Left lung (tissue), 4 donors: ENCODE measurements at regions not wholly inside any gene's neighbourhood (a gene's known extent, or its start where the extent isn't known, plus 50 kb on each side); places are given as distances from the start of the nearest gene placed in this dataset.
"Not testable (repeated sequence)": the region's sequence is repeated elsewhere in the genome, so short reads cannot be mapped to it uniquely, and the experiment has no call there.

Experiments used
- ATAC-seq: fragments of 200-7000 bp; cut with Tn5 transposase; one replicate; pipeline ENCODE4 v1.9.1; 2020; ENCODE audit warnings: moderate library complexity
- DNase-seq, 4 donors: peaks; one replicate each; pipeline ENCODE4 v3.0.0-alpha.2; 2013 to 2020
- H3K27ac ChIP-seq, 2 donors: fragments of 200-600 bp; sonication (generic) in 1 of 2; one replicate each; pipeline versions ENCODE4 v1.5.0 to v1.8.0; 2020 to 2021
- H3K27me3 ChIP-seq, 2 donors: fragments of 200-600 bp; sonication (generic) in 1 of 2; one replicate each; pipeline versions ENCODE4 v1.5.0 to v1.8.0; 2020 to 2021
- H3K36me3 ChIP-seq, 2 donors: fragments of 200-600 bp; sonication (generic) in 1 of 2; one replicate each; pipeline versions ENCODE4 v1.5.0 to v1.8.0; 2020 to 2021
- H3K4me1 ChIP-seq, 2 donors: fragments of 200-600 bp; one replicate each; pipeline ENCODE4 v1.8.0; 2021
- H3K4me3 ChIP-seq, 2 donors: fragments of 200-600 bp; sonication (generic) in 1 of 2; one replicate each; pipeline versions ENCODE4 v1.5.0 to v1.8.0; 2020 to 2021; ENCODE audit warnings: mild to moderate bottlenecking in 1 of 2
- H3K9me3 ChIP-seq, 2 donors: fragments of 200-600 bp; sonication (generic) in 1 of 2; one replicate each; pipeline versions ENCODE4 v1.5.0 to v1.8.0; 2020 to 2021
- CTCF ChIP-seq, 2 donors: fragments of 200-600 bp; sonication (generic) in 1 of 2; IDR thresholded peaks; one replicate each; pipeline versions ENCODE4 v1.5.0 to v1.8.0; 2021; ENCODE audit warnings: antibody characterized with exemption in 2 of 2
- intact Hi-C, 2 donors: fragments of 100-400 bp; cut with DNase I; formaldehyde crosslinking; loops; one replicate each; pipeline versions ENCODE4 v1.11.2 to v1.14.2; 2022
- donor health status: DM: no; HTN: yes; CAD: no.
- donor health status: DM: no; HTN: no; CAD: no.

GRCh38 chr1:143717434-143717833, 254.4 kb downstream of the FAM72C start:
- H3K4me1 ChIP-seq = no peaks in the 10 kb centered on the region
- no peaks in the 10 kb centered on the region for H3K9me3 ChIP-seq
- no peak overlapping the region for H3K4me3 ChIP-seq
- ATAC-seq (no peak), DNase-seq (no peak)
- no peak overlapping the region for H3K27ac ChIP-seq
- no peak for TF ChIP-seq CTCF (IDR thresholded peaks at IDR 0.05)
- peaks cover 9 to 48% of the 10 kb centered on the region in 2 donors for H3K27me3 ChIP-seq
- intact Hi-C loops = no loop called here
- H3K36me3 ChIP-seq = no peaks in the 10 kb centered on the region

- H3K27me3 ChIP-seq = peaks cover 7 to 29% of the 10 kb centered on the region in 2 donors
- H3K27ac ChIP-seq, H3K4me3 ChIP-seq, intact Hi-C loops, H3K4me1 ChIP-seq, ATAC-seq, H3K36me3 ChIP-seq, DNase-seq, H3K9me3 ChIP-seq: not testable (repeated sequence)
Measured at GRCh38 chr1:143714913-143715312, 256.9 kb downstream of the FAM72C start.

- H3K27ac ChIP-seq, H3K4me1 ChIP-seq, H3K4me3 ChIP-seq, H3K9me3 ChIP-seq, DNase-seq, H3K36me3 ChIP-seq, H3K27me3 ChIP-seq, intact Hi-C loops: not testable (repeated sequence)
- ATAC-seq = peak; percentile 63
- TF ChIP-seq CTCF (IDR thresholded peaks at IDR 0.05) = peak in 1 of 2 donors; percentile 24
Measured at GRCh38 chr1:143709606-143710259, 262.1 kb downstream of the FAM72C start.

- DNase-seq, H3K27ac ChIP-seq, H3K9me3 ChIP-seq, H3K4me3 ChIP-seq, intact Hi-C loops, H3K4me1 ChIP-seq, ATAC-seq, H3K36me3 ChIP-seq: not testable (repeated sequence)
- H3K27me3 ChIP-seq = peaks cover 33 to 36% of the 10 kb centered on the region in 2 donors
Measured at GRCh38 chr1:143702739-143703138, 269.0 kb downstream of the FAM72C start.

GRCh38 chr1:143699731-143700130, 272.1 kb downstream of the FAM72C start:
- H3K4me1 ChIP-seq = no peaks in the 10 kb centered on the region
- H3K27ac ChIP-seq = no peak overlapping the region
- peaks cover 49 to 60% of the 10 kb centered on the region in 2 donors for H3K27me3 ChIP-seq
- no peaks in the 10 kb centered on the region for H3K36me3 ChIP-seq
- TF ChIP-seq CTCF (IDR thresholded peaks at IDR 0.05) = no peak
- no peak for DNase-seq
- no peak for ATAC-seq
- intact Hi-C loops = no loop called here
- H3K4me3 ChIP-seq = no peak overlapping the region
- no peaks in the 10 kb centered on the region for H3K9me3 ChIP-seq

- no peak overlapping the region for H3K27ac ChIP-seq
- H3K4me3 ChIP-seq = no peak overlapping the region
- TF ChIP-seq CTCF (IDR thresholded peaks at IDR 0.05) = no peak
- H3K9me3 ChIP-seq = no peaks in the 10 kb centered on the region
- no peak for ATAC-seq
- no peak for DNase-seq
- intact Hi-C loops = no loop called here
- no peaks in the 10 kb centered on the region for H3K4me1 ChIP-seq
- H3K27me3 ChIP-seq = peaks cover 55 to 65% of the 10 kb centered on the region in 2 donors
- no peaks in the 10 kb centered on the region for H3K36me3 ChIP-seq
Measured at GRCh38 chr1:143699115-143699514, 272.7 kb downstream of the FAM72C start.
